ENCODE measurements at regions not wholly inside any gene's neighbourhood (a gene's known extent, or its start where the extent isn't known, plus 50 kb on each side); places are given as distances from the start of the nearest gene placed in this dataset.

- TF ChIP-seq POLR2A (IDR thresholded peaks at IDR 0.05; ENCODE audit: low read depth, low read length) (no peak), POU2F2 (IDR thresholded peaks at IDR 0.05; ENCODE audit: low read depth, low read length) (no peak), POLR2AphosphoS5 (IDR thresholded peaks at IDR 0.05; ENCODE audit: low read depth, low read length) (no peak), TAF1 (IDR thresholded peaks at IDR 0.05; ENCODE audit: low read depth, low read length) (no peak), SPI1 (IDR thresholded peaks at IDR 0.05; ENCODE audit: low read depth, low read length) (no peak)
Measured at GRCh38 chr2:8577573-8577972, 104.3 kb upstream of the ID2 start.

Measured in GM12891 (cell line).